ENCODE measurements at regions not wholly inside any gene's neighbourhood (a gene's known extent, or its start where the extent isn't known, plus 50 kb on each side); places are given as distances from the start of the nearest gene placed in this dataset.

DNA sequence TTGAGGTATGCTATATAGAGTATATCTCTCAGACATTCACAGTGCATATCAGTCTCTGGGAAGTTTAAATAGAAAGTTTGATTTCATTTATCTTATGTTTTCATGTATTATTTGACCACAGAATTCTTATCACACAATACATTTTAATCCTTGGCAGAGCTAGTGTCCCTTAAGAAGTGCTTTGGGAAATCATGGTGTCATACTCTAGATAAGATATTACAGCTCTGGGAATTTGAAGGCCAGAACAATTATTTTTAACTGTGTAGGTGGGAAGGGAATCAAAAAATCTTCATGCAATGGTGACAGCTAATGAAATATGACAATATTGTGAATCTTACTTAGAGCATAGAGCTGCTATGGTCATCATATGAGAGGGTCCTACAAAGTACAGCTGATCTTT is 451.3 kb upstream of the FAM98A start:
- DNase-seq (ENCODE audit: low read depth in 4 of 4, low spot score in 1 of 4), result no peak

DNA sequence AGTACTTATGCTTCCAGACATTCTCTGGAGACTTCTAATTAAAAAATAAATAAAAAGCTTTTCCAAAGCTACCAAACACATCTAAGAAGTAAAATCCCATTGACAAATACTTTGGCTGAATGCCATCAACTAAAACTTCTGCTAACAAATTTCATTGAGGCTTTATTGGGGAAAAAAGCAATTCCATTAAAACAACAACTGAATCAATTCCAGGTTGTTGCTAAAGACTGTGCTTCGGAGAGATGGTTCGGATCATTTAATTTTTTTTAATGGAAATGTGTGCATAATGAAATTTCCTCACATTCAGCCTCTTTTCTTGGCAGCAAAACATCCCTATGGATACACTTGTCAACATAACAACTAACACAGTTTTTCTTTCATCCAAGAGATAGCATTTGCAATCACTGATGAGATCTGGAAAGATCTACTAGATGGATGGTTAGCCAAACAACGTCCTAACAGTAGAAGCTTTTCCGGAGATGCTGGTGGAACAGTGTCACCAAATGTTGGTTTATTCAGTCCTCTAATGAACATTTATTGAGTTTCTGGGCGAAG is 446.1 kb upstream of the FAM98A start:
- DNase-seq (ENCODE audit: low read depth in 4 of 4, low spot score in 1 of 4), result no peak

DNA sequence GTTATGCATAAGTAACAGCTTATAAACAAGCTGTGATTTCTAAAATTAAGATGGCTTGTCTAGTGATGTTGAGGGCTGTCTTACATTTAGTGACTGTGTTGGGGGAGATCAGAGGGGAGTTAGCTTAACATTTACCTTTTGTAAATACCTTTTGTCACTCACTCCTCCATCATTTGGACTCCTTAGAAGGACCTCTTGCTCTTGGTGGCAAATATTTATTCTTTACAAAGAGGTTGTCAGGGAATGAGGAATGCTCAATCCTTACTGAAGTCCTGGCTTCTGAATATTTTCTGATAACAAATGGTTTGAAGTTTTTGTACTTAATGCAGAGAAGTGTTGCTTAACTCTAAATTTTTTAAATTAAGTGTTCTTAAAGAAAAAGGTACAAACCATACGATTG is 438.8 kb upstream of the FAM98A start:
- no peak for DNase-seq (ENCODE audit: low read depth in 4 of 4, low spot score in 1 of 4)

DNA sequence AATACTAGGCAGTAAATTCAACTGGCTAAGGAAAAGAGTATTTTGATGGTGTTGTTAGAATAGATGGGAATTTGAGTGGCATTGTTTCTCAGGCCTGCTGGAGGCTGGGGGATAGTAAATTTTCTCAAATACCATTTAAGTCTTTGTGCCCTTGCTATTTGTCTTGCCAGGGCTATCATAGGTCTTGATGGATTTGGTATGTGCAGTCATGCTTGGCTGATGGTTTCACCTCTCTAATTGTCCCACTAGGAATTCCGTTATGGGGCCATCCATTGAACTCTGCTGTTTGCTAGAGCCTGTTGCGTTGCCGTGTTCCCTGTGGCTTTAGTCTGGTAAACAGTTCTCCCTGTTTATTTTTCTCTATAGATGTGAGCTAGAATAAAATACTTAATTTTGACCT is 438.1 kb upstream of the FAM98A start:
- no peak for DNase-seq (ENCODE audit: low read depth in 4 of 4, low spot score in 1 of 4)

DNA sequence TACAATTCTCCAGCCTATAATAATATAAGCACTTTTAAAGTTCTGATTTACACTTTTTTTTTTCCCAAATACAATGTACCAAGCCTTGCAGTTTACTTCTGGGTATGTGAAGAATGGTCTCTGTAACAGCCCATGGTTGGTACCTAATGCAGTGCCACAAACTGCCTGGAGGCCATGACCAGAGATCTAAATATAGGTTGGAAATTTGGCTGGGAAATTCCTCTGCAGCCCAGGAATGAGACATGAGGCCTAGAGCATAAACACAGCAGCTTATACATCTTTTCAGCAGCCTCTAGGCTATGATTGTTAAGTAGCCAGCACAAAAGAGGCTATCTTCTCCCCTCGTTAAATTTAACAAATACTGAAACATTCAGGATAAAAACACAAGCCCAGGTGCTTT is 432.0 kb upstream of the FAM98A start:
- no peak for DNase-seq (ENCODE audit: low read depth in 4 of 4, low spot score in 1 of 4)

DNA sequence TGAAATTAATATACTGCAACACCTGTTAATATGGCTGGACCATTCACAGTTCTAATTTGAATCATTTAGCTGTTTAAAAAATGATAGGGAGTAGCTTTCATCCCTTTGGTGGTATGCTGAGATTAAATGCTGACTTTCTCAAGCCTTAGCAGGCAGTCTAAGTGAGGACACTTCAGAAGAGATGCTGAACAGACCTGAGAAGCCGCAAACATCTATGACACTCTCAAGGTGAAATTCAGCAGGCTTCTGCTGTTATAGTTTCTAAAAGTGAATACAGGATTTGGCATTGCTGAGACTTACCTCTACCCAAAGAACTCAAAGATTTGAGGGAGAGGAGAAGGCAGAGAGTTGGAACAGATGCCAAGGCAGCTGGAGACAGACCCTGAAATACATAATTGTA is 431.2 kb upstream of the FAM98A start:
- DNase-seq (ENCODE audit: low read depth in 4 of 4, low spot score in 1 of 4), result no peak

DNA sequence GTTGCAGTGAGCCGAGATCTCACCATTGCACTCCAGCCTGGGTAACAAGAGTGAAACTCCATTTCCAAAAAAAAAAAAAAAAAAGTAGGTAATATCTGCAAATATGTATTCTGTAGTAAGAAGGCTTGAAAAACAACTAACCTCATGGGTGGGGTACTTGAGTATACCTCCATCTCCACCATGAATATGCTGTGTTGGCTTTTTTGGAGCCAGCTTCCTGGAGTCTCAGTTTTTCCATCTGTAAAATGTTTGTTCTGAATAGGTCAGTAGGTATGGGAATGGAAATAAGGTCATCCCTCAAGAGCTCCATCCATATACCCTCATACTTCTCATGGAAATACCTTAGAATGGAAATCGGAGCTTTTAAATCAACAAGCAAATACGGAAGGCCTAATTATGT is 430.0 kb upstream of the FAM98A start:
- DNase-seq (ENCODE audit: low read depth in 4 of 4, low spot score in 1 of 4), result no peak

DNA sequence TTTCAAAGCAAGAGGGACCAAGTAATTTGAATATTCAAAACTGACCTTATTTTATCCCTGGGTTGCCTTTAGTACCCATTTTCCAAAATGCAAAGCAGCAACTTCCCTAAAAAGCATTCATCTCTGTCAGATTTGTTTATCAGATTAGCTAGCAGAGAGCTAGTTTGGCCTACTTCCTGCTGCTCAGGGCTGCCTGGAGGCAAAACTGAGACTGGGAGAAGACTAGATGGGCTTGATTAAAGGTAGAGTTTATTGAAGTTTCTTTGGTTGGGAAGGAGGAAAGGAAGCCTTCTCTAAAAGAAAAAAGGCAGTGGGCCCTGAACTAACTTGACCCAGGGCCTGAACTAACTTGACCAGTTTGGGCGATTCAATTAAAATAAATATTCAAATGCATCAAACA is 426.1 kb upstream of the FAM98A start:
- DNase-seq (ENCODE audit: low read depth in 4 of 4, low spot score in 1 of 4), result no peak

DNA sequence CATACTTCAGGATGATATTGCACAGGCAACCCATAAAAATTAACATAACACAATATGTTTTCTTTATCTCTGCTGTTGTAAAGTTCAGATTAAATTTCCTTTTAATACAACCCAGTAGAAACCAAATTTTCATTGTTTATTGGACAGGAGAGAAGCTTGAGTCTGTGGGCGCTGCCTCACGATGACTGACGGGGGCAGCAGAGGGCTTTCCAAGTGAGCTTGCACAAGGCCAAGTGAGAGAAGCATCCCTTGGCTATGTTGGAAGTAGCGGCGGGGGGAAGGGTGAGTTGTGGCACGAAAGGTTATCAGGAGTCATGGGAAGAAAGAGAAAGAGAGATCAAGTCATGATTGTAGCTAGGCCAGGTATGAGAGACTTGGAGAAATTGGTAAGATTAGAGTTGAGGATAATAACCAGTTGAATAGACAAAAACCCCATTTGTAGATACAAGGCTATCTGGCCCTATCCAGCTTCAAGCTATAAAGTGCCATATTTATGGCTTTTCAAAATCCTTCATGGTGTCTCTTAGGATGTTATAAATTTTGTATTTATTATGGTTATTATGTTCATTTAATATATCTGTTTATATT is 413.7 kb upstream of the FAM98A start:
- DNase-seq (ENCODE audit: low read depth in 4 of 4, low spot score in 1 of 4), result peak in 2 of 4 experiments; percentile 0 to 16

DNA sequence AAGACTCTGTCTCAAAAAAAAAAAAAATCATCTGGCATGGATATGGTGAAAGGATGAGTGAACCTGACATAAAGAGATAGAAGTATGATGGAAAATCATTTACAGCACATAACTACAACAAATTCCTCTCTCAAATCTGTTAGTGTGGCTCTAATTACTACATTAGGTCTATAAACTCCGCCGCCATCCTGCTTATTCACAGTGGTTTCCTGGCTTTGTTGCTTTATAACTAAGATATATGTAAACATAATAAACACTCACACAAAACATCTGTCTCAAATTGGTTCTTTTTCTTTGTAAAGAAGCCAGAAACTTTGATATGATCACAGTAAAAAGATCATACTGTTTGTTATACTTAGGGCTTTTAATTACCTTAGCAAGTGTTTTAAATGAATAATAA is 412.6 kb upstream of the FAM98A start:
- no peak for DNase-seq (ENCODE audit: low read depth in 4 of 4, low spot score in 1 of 4)

DNA sequence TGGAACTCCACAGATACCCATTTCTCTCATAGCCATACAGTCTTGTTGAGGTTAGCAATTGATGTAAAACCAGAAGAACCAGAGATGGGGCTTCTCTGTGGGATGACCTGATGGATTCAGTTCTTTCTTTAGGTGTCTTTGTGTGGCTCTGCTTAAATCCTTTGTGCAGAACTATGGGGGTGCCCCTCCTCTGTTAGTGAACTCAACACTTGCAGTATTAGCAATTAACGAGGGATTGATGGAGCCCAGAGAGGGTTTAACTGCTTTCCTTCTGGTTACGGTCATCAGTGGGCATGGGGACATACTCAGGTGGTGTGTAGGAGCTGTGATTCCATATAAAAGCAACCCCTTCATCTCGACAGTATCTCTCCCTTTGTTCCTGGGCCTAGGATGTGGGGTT is 406.8 kb upstream of the FAM98A start:
- DNase-seq (ENCODE audit: low read depth in 4 of 4, low spot score in 1 of 4), result no peak

DNA sequence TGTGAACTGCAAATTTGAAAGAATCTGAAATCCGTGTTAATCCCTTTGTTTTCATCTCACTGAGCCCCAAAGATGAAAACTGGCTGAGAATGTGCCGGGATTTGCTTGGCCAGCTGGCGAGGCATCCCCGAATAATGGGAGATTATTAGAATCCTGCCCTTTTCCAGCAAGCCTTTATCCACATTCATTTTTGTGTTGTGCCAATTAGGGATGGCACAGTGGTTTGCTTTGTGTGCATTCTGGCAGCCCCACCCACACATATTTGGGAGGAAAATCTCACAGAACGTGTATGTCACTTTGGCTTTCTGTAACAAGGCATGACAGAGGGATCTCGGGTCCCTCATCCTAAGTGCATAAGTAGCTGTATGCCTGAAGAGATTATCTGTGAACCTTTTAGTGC is 405.8 kb upstream of the FAM98A start:
- no peak for DNase-seq (ENCODE audit: low read depth in 4 of 4, low spot score in 1 of 4)

DNA sequence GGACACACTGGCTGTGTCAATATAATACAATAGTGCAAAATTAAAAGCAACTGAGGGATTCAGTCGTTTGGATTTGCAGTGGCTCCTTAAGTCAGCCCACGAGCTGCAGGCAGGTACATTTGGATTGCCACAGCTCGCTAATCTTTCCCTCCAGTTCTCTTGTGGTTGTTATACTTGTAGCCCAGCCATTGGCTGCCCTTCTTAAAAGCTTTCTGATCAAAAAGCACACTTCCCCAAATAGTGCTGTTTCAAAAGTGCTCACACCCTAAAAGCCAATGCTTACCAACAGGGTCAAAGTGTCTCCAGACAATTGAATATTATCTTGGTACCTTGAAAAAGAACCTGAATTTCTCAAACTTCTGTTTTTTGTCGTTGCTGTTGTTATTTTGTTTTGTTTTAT is 404.7 kb upstream of the FAM98A start:
- DNase-seq (ENCODE audit: low read depth in 4 of 4, low spot score in 1 of 4), result no peak

DNA sequence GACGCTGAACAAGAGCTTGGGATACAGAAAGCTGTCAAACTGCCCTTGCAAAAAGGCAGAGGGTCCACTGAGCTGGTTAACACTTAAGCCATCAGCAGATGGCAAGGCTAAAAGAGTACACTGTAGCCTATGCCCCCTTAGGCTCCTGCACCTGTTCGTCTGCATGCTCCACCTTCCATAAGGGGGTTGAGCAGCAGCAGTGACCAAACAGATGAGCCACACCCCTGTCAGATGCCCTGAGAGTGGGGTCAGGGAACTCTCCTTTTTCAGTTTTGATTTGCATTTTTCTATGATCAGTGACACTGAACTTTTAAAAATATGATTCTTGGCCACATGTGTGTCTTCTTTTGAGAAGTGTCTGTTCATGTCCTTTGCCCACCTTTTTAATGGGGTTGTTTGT is 402.5 kb upstream of the FAM98A start:
- DNase-seq (ENCODE audit: low read depth in 4 of 4, low spot score in 1 of 4), result no peak

DNA sequence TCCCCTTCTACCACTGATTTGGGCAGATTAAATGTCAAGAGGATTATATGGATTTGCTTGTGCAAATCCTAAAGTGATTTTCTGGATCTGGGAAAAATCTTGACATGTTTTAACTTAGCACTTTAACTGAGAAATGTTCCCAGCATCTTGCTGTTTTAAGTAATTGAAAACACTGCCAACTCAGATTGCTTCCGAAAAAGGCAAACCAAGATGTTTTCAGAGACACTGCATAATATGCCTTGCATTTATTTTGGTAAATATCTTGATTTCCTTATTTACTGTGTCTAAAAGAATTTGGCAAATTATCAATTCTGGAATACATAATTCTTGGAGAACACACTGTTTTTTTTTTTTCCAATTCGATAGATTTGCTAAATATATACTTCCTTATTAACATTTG is 385.0 kb upstream of the FAM98A start:
- DNase-seq (ENCODE audit: low read depth in 4 of 4, low spot score in 1 of 4), result no peak

DNA sequence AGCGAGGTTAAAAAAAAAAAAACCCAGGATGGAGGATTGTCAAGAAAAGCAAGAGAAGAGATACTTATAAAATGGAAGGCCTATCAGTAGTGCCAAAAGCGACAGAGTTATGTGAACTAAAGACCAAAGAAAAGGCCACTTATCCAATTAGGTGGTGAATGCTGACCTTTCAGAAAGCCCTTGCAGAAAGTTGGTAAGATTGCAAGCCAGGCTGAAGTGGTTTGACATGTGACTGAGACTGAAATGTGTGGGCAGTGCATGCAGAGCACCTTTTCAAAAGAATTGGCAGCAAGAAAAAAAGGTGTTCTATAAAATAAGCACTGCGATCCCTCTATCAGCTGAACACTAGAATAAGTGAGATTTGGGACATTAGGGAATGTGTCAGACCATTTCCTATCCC is 379.4 kb upstream of the FAM98A start:
- DNase-seq (ENCODE audit: low read depth in 4 of 4, low spot score in 1 of 4), result no peak

DNA sequence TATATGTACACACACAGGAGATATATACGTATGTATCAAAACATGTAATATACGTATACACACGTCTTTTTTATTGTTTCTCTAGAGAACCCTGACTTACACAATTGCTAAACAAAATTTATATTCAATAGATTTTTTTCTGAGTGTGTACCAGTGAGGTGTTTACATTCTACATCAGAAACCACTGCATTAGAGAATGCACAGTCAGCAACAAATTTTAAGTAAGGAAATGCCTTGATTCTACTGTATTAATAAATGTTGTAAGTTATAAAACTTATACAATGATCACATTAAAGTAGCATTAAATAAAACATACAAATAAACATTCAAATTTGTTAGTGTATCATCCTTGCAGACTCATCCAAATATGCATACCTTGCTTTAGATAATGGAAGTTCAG is 376.4 kb upstream of the FAM98A start:
- no peak for DNase-seq (ENCODE audit: low read depth in 4 of 4, low spot score in 1 of 4)

DNA sequence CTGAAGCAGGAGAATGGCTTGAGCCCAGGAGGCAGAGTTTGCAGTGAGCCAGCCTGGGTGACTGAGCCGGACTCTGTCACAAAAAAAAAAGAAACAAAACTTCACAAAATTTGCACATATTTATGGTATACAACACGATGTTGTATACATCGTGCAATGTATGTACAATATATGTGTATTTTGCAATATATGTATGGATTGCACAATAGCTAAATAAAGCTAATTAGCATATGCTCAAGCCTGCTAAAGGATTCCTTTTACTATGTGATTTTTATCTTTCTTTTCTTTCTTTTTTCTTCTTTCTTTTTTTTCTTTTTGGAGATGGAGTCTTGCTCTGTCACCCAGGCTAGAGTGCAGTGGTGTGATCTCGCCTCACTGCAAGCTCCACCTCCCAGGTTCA is 368.0 kb upstream of the FAM98A start:
- no peak for DNase-seq (ENCODE audit: low read depth in 4 of 4, low spot score in 1 of 4)

DNA sequence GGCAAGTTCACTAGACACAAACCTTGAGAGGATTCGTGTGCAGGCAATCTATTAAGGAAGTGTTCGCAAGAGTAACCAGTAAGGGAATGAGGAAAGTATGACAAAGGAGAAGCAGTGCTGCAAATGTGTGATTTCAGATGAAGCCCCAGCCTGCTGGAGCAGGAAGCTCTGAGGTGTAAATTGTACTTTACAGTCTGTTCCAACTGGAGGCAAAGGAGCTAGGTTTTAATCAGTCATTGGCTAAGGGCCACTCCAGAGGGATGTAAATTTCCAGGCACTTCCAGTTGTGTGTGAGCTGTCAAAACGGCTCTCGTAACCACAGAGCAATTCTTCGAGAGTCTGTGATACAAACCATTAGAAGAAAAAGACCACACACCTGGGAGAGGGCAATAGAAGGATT is 359.5 kb upstream of the FAM98A start:
- DNase-seq (ENCODE audit: low read depth in 4 of 4, low spot score in 1 of 4), result no peak

DNA sequence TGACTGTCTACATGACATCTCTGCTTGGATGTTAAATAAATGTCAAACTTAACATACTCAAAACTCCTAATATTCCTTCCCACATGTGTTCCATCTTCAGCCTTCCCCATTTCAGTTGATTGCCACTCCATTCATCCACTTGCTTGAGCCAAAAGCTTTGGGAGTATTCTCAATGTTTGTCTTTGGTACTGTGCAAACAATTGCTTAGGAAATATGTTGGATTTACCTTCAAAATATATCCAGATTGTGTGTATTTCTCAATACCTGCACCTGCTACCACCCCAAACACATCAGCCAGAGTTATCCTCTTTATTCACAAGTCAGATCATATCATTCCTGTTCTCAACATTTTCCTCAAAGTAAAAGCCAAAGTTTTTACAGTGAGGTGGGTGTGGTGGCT is 350.3 kb upstream of the FAM98A start:
- DNase-seq (ENCODE audit: low read depth in 4 of 4, low spot score in 1 of 4), result no peak

DNA sequence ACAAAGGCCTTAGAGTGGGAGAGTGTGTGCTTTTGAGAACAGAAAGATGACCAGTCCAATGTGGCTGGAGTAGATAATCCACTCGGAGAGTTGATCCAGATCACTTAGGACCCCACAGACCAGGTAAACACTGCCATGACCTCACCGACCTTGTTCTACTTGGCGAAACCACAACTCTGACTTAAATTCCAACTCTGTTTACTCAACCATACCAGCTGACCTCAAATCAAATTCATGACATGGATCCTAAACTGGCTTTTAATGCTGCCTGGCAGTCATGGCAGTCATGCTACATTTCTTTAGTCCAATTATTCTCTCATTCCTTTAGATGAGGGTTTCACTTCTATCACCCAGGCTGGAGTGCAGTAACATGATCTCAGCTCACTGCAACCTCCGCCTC is 347.1 kb upstream of the FAM98A start:
- DNase-seq (ENCODE audit: low read depth in 4 of 4, low spot score in 1 of 4), result no peak

DNA sequence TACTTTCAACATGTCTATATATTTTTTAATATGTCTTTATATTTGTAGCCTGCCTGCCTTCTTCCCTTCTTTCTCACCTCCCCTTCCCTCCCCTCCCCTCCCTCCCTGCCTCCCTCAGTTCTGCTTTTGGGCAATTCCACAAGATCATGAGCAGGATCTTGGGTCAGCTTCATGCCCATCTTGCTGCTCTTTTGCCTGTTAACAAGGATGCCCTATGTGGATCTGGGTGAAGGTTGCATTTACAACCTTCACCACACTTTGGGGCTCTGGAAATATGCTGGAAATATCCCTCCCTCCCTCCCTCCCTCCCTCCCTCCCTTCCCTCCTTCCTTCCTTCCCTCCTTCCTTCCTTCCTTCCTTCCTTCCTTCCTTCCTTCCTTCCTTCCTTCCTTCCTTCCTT is 334.1 kb upstream of the FAM98A start:
- no peak for DNase-seq (ENCODE audit: low read depth in 4 of 4, low spot score in 1 of 4)

DNA sequence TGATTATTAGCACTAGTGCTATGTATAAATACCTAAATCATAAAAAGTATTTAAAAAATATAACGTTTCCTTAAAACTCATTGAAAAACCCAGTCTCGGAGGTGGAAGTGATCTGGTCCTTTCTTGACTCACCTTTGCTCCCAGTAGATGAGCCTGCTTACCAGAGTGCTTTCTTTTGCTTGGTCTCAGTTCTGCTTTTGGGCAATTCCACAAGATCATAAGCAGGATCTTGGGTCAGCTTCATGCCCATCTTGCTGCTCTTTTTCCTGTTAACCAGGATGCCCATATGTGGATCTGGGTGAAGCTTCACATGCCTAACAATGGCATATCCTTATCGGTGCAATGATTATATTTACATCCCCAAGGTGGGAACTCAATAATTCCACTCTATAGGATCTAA is 332.1 kb upstream of the FAM98A start:
- no peak for DNase-seq (ENCODE audit: low read depth in 4 of 4, low spot score in 1 of 4)

DNA sequence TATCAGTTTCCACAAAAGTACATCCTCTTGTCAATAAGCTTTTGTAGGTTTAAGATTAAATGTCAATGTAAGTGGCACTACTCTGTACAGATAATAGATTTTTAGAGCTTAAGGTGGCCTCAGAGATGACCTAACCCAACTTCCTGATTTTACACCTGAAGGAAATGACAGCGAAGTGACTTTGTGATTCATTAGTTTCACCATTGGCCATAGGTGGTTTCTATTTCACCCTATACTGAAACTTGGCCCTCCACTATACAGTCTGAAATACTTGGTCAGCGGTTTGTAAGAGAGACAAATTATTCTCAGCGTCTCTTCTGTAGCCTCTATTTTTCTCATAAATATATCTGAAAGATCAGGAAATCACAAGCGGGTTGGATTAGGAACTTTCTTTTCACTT is 330.4 kb upstream of the FAM98A start:
- DNase-seq (ENCODE audit: low read depth in 4 of 4, low spot score in 1 of 4), result no peak
